HepG2 (cell line): ENCODE measurements at regions not wholly inside any gene's neighbourhood (a gene's known extent, or its start where the extent isn't known, plus 50 kb on each side); places are given as distances from the start of the nearest gene placed in this dataset.

Experiments
- DNMT3B ChIP-seq: conservative IDR thresholded peaks from 2 replicates; pipeline ENCODE4 v1.6.1; 2016; ENCODE audit warnings: missing biosample characterization, control low read depth
- ELF3 ChIP-seq: IDR thresholded peaks from 2 replicates; pipeline ENCODE4 v1.6.1; 2016; ENCODE audit warnings: missing genetic modification reagents, missing compliant biosample characterization
- FLYWCH1 ChIP-seq: sonication (generic); formaldehyde crosslinking; IDR thresholded peaks from 2 replicates; pipeline ENCODE4 v1.8.1; 2023; ENCODE audit warnings: mild to moderate bottlenecking, missing genetic modification reagents
- NFIB ChIP-seq: sonication (generic); formaldehyde crosslinking; IDR thresholded peaks from 2 replicates; pipeline ENCODE4 v1.9.0; 2021; ENCODE audit warnings: missing genetic modification reagents, mild to moderate bottlenecking, borderline replicate concordance
- NFKBIZ ChIP-seq: IDR thresholded peaks from 2 replicates; pipeline ENCODE4 v1.6.1; 2018; ENCODE audit warnings: missing genetic modification reagents, missing compliant biosample characterization
- NFYB ChIP-seq: sonication (generic); formaldehyde crosslinking; IDR thresholded peaks from 2 replicates; pipeline ENCODE4 v1.4.0; 2020; ENCODE audit warnings: missing genetic modification reagents
- TERF1 ChIP-seq: sonication (generic); formaldehyde crosslinking; IDR thresholded peaks from 2 replicates; pipeline ENCODE4 v1.8.0; 2022; ENCODE audit warnings: mild to moderate bottlenecking, missing genetic modification reagents, moderate library complexity
- ZBTB1 ChIP-seq: sonication (generic); formaldehyde crosslinking; IDR thresholded peaks from 2 replicates; pipeline ENCODE4 v1.4.0; 2020; ENCODE audit warnings: missing genetic modification reagents, borderline replicate concordance
- ZNF280B ChIP-seq: sonication (generic); formaldehyde crosslinking; IDR thresholded peaks from 2 replicates; pipeline ENCODE4 v1.5.0; 2020; ENCODE audit warnings: missing genetic modification reagents, mild to moderate bottlenecking, borderline replicate concordance
- ZNF850 ChIP-seq: sonication (generic); formaldehyde crosslinking; conservative IDR thresholded peaks from 2 replicates; pipeline ENCODE4 v1.9.0; 2021; ENCODE audit warnings: mild to moderate bottlenecking, missing genetic modification reagents
- TF ChIP-seq, protein P1 (sequence below): sonication (generic); formaldehyde crosslinking; IDR thresholded peaks from 2 replicates; pipeline ENCODE4 v1.8.0; 2022; ENCODE audit warnings: missing genetic modification reagents, mild to moderate bottlenecking, inconsistent platforms, borderline replicate concordance
- TF ChIP-seq, protein P2 (sequence below): sonication (generic); formaldehyde crosslinking; IDR thresholded peaks from 2 replicates; pipeline ENCODE4 v1.4.0; 2020; ENCODE audit warnings: low read depth, mild to moderate bottlenecking, missing genetic modification reagents
- TF ChIP-seq, protein P3 (sequence below): sonication (generic); formaldehyde crosslinking; IDR thresholded peaks from 2 replicates; pipeline ENCODE4 v1.8.1; 2023; ENCODE audit warnings: mild to moderate bottlenecking, inconsistent platforms, moderate library complexity, missing genetic modification reagents, borderline replicate concordance
- TF ChIP-seq, protein P4 (sequence below): sonication (generic); formaldehyde crosslinking; IDR thresholded peaks from 2 replicates; pipeline ENCODE4 v1.5.1; 2020; ENCODE audit warnings: mild to moderate bottlenecking, missing genetic modification reagents, moderate library complexity
- TF ChIP-seq, protein P5 (sequence below): sonication (generic); formaldehyde crosslinking; IDR thresholded peaks from 2 replicates; pipeline ENCODE4 v1.4.0; 2020; ENCODE audit warnings: missing genetic modification reagents

GRCh38 chr9:129362287-129363000 is 184.4 kb upstream of the IER5L start (continued):
- TF ChIP-seq DNMT3B (CRISPR knock-in tag), result no peak
- no peak for TF ChIP-seq ZBTB1 (CRISPR knock-in tag)
- TF ChIP-seq ZNF850 (CRISPR knock-in tag), result no peak
- TF ChIP-seq, protein P1, sequence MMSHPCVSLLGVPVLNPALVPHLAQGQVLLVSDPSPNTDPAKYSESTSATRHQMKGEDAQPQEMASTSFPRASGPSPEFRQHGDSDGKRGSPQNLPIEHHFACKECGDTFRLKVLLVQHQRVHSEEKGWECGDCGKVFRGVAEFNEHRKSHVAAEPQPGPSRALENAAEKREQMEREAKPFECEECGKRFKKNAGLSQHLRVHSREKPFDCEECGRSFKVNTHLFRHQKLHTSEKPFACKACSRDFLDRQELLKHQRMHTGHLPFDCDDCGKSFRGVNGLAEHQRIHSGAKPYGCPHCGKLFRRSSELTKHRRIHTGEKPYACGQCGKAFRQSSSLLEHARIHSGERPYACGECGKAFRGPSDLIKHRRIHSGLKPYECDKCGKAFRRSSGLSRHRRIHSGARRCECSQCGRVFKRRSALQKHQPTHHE (CRISPR knock-in tag), result no peak
- no peak for TF ChIP-seq ZNF280B (CRISPR knock-in tag)
- TF ChIP-seq, protein P2, sequence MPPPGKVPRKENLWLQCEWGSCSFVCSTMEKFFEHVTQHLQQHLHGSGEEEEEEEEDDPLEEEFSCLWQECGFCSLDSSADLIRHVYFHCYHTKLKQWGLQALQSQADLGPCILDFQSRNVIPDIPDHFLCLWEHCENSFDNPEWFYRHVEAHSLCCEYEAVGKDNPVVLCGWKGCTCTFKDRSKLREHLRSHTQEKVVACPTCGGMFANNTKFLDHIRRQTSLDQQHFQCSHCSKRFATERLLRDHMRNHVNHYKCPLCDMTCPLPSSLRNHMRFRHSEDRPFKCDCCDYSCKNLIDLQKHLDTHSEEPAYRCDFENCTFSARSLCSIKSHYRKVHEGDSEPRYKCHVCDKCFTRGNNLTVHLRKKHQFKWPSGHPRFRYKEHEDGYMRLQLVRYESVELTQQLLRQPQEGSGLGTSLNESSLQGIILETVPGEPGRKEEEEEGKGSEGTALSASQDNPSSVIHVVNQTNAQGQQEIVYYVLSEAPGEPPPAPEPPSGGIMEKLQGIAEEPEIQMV, result no peak
- no peak for TF ChIP-seq FLYWCH1 (CRISPR knock-in tag)
- TF ChIP-seq NFKBIZ (CRISPR knock-in tag), result no peak
- TF ChIP-seq, protein P3, sequence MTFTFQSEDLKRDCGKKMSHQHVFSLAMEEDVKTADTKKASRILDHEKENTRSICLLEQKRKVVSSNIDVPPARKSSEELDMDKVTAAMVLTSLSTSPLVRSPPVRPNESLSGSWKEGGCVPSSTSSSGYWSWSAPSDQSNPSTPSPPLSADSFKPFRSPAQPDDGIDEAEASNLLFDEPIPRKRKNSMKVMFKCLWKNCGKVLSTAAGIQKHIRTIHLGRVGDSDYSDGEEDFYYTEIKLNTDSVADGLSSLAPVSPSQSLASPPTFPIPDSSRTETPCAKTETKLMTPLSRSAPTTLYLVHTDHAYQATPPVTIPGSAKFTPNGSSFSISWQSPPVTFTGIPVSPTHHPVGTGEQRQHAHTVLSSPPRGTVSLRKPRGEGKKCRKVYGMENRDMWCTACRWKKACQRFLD (CRISPR knock-in tag), result no peak
- TF ChIP-seq NFIB (CRISPR knock-in tag), result no peak
- TF ChIP-seq, protein P4, sequence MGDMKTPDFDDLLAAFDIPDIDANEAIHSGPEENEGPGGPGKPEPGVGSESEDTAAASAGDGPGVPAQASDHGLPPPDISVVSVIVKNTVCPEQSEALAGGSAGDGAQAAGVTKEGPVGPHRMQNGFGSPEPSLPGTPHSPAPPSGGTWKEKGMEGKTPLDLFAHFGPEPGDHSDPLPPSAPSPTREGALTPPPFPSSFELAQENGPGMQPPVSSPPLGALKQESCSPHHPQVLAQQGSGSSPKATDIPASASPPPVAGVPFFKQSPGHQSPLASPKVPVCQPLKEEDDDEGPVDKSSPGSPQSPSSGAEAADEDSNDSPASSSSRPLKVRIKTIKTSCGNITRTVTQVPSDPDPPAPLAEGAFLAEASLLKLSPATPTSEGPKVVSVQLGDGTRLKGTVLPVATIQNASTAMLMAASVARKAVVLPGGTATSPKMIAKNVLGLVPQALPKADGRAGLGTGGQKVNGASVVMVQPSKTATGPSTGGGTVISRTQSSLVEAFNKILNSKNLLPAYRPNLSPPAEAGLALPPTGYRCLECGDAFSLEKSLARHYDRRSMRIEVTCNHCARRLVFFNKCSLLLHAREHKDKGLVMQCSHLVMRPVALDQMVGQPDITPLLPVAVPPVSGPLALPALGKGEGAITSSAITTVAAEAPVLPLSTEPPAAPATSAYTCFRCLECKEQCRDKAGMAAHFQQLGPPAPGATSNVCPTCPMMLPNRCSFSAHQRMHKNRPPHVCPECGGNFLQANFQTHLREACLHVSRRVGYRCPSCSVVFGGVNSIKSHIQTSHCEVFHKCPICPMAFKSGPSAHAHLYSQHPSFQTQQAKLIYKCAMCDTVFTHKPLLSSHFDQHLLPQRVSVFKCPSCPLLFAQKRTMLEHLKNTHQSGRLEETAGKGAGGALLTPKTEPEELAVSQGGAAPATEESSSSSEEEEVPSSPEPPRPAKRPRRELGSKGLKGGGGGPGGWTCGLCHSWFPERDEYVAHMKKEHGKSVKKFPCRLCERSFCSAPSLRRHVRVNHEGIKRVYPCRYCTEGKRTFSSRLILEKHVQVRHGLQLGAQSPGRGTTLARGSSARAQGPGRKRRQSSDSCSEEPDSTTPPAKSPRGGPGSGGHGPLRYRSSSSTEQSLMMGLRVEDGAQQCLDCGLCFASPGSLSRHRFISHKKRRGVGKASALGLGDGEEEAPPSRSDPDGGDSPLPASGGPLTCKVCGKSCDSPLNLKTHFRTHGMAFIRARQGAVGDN (CRISPR knock-in tag), result peak; percentile 40
- 0 out of 2 replicates have a peak, but pooled peaks have one; percentile 45 for TF ChIP-seq ELF3 (CRISPR knock-in tag)
- TF ChIP-seq TERF1 (CRISPR knock-in tag), result no peak
- TF ChIP-seq, protein P5, sequence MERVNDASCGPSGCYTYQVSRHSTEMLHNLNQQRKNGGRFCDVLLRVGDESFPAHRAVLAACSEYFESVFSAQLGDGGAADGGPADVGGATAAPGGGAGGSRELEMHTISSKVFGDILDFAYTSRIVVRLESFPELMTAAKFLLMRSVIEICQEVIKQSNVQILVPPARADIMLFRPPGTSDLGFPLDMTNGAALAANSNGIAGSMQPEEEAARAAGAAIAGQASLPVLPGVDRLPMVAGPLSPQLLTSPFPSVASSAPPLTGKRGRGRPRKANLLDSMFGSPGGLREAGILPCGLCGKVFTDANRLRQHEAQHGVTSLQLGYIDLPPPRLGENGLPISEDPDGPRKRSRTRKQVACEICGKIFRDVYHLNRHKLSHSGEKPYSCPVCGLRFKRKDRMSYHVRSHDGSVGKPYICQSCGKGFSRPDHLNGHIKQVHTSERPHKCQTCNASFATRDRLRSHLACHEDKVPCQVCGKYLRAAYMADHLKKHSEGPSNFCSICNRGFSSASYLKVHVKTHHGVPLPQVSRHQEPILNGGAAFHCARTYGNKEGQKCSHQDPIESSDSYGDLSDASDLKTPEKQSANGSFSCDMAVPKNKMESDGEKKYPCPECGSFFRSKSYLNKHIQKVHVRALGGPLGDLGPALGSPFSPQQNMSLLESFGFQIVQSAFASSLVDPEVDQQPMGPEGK (CRISPR knock-in tag), result no peak
- TF ChIP-seq NFYB (CRISPR knock-in tag), result no peak
